GM18520 (cell line): ENCODE measurements at regions not wholly inside any gene's neighbourhood (a gene's known extent, or its start where the extent isn't known, plus 50 kb on each side); places are given as distances from the start of the nearest gene placed in this dataset.

Source experiments
- ATAC-seq: cut with Tn5 transposase; IDR thresholded peaks from one replicate; pipeline ENCODE4 v1.9.1; 2021; ENCODE audit not compliant: unreplicated experiment

- no peak for ATAC-seq
These were observed 249.3 kb downstream of the GAS1 start for GRCh38 chr9:86697999-86698398.

- no peak for ATAC-seq
These were observed 250.1 kb downstream of the GAS1 start for GRCh38 chr9:86697213-86697612.

DNA sequence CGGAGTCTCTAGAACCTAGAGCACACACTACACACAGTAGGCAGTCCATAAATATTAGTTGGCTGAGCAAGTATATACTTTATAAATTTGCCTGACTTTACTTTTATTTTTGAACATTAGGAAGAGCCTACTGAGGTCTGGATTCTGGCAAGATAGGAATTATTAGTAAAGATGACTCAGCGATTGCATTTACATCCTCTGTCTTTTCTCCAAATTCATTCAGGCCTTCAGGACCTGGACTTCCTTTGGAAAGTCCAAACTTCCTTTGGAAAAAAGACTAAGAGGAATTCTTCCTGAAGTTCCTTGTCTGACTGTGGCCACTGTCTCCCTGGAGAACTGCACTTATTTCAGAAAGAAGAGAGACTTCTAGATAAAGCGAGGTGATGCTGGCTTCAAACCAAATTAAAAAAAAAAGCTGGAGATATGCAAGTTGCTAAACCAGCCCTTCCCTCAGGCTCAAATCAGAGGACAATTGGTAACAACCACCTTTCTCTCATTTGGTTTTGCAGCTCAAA, 251.3 kb downstream of the GAS1 start:
- ATAC-seq: no peak

DNA sequence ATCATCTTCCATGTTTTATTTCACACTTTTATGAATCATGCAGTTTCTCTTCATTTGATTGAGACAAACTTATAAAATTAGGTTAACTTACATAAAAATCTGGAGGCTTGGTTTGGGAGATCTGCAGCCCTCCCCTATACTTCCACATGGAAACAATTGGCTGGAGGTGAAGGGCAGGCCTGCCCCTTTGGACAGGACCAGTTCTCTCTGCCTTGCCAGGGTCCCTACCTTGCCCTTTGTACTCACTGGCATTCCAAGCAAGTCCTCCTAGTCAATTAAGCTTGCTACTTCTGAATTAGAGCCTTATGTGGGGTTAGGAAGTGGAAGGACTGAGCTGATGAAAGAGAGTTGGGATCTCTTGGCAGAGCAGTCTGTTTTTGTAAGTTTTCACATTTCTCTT, 257.3 kb downstream of the GAS1 start:
- ATAC-seq: no peak

DNA sequence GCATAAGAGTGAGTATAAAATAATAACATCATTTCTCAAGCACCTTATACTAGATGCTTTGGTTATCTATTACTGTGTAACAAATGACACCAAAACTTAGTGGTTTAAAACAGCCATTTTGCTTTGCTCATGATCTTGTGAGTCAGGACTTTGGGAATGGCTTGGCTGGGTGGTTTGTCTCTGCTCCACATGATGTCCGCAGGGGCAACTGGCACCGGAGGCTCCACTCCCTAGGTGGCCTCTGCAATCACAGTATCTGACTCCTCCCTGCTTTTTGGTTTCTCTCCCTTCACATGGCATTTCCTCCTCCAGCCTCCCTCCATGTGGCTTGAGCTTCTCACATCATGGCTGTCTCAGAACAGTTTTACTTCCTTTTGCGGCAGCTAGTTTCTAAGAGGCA, 259.5 kb downstream of the GAS1 start:
- ATAC-seq: no peak

- no peak for ATAC-seq
These were observed 261.8 kb downstream of the GAS1 start for GRCh38 chr9:86685556-86685955.

DNA sequence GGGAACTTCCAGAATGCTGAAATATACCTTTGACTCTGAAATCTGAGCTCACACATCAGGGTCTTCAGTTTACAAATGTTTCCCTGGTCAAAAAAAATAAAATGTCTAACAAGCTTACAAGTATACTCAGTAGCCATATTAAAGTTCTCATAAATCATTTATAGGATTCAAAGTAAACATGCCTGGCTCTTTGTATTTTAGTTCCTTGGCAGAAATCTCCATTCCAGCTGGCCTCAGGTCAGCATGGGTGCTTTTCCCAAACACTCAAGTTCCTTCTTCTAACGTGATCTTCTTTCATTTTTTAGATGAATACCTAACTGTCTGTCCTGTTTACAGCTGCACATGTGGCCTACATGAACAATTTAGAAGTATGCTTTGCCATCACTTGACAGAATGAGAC, 263.2 kb downstream of the GAS1 start:
- no peak for ATAC-seq

DNA sequence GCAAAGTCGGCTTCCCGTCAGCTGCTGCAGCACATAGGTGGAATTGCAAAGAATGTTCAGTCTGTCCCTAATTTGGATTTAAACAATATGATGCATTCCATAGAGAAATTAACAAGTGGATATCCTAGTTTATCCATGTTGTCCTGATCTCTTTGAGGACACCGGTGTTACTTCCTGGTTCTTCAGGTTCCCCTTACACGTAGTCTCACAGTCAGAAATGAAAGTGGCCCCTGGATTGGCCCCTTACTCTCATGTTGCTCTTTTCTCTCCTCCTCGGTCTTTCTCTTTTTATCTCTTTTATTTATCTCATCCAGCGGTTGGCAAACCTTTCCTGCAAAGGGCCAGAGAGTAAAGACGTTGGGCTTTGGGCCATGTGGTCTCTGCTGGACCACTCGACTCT, 265.1 kb downstream of the GAS1 start:
- ATAC-seq: no peak

DNA sequence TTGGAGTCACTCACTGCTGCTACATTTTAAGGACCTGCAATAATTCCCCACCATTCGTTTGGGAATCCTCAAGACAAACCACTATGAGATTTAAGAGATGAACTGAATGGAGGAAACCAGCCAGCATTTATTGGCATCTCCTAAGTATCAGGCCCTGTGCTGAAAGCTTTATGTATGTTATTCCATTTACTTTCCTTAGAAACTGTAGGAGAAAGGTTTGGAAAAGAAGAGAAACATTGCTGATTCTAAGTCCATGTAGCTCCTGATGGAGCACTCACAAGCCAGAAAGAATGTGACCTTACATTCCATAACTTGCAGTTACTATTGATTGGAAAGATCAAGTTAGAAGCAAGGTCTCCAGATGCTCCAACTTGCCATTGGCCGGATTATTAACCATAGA, 267.4 kb downstream of the GAS1 start:
- no peak for ATAC-seq

DNA sequence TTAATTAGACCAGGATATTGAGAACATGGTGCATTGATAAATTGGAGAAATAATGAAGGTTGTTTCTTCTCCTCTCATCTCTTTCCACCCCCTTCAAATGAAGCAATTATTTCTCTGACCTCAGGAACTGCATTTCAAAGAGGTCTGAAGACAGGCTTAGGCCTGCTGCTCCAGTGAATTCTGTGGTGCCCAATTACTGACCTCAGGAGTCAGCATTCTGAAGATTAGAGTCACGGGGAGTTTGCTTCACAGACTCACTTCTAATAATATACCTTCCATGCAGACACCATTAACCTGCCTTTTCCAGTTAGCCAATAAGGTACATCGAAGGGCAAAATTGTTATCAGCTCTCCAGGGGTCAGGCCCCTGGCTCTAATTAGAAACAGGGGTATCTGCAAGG, 270.9 kb downstream of the GAS1 start:
- no peak for ATAC-seq

DNA sequence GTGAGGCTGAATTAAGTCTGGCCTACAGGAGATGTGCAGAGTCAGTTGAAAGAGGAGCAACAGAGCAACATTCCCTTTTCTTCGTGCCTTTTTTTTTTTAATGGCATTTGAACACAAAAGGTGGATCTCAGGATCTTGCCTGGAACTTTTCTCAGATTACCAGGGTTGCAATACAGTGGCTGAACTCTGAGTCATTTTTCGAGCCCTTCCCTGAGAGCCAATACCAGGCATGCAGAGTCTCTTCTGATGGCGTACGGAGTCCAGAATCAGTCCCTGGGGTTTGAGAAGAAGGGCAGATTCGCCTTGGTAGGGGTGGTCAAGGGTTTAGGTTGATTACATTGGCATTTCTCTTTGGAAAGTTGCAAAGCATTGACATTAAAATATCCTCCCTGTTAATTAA, 271.5 kb downstream of the GAS1 start:
- no peak for ATAC-seq

DNA sequence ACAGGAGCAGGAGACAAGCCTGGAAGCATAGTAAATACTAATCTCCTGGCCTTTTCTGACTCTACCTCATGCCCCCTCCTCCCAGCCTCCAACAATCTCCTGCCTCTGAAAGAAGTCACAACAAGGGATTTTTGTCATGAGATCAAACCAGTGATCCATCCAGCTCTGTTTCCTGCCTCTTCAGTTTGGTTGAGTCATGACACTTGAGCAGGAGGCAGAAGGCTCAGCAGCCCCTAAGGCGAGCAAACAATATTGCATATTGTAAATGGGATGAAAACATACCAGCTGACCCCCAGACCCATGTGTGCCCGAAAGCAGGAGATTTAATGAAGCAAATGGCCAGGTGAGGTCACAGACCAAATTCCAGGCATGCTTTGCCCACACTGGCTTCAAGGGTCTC, 272.8 kb downstream of the GAS1 start:
- no peak for ATAC-seq

DNA sequence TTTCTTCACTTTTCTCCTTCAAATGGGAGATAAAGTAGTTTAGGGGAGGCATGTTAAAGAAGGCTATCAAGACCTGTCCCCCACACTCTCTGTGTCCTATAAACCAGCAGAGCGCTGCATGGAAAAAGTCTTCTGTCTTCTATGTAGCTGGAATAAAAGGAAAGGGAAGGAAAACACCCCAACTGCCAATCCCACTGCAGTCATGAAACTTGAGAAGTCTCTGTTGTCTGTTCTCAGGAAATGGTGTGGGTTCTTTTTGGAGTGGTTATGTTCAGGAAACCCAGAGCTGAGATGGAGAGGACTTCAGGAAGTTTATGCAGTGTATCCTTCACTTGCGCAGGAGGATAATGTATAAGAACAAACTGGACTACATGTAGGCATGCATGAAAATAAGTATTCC, 274.3 kb downstream of the GAS1 start:
- ATAC-seq: no peak

DNA sequence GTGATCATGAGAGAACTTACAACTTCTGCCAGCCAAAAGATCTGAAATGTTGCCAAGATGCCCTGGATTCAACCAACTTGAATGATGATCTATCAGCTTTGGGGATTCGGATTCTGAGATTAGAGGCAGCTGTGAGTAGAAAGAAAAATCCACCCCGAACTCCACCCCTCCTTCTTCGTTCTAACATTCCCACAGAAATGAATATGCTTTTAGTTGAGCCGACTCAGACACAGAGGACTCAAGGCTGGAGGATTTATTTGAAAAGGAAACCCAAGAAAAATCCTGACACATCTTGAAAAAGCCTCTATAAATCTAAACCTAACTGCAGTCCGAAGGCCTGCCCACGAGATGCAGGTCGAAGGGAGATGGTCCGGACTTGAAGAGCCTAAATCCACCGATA, 275.0 kb downstream of the GAS1 start:
- ATAC-seq: no peak

- no peak for ATAC-seq
These were observed 276.3 kb downstream of the GAS1 start for GRCh38 chr9:86671018-86671417.

GRCh38 chr9:86670536-86670935, 276.8 kb downstream of the GAS1 start:
- ATAC-seq: no peak

- no peak for ATAC-seq
These were observed 277.2 kb downstream of the GAS1 start for GRCh38 chr9:86670076-86670475.

DNA sequence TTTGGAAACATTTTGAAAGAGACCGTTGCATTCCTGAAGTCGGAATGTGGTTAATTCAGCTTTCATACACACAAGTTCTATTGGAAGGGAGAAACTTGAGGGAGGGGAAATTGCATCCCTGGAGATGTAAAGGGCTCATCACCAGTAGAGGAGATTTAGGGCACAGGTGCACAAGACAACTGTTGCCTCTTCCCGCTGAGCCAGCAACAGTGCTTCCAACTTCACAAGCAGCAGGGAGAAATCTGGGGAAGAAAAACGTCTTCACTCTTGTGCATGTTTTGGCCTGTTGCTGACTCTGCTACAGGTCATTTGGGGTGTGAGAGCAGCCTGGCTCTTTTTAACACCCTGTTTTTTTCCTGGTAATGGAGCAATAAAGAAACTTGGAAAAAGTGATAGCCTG, 277.9 kb downstream of the GAS1 start:
- no peak for ATAC-seq

- ATAC-seq: no peak
These were observed 278.8 kb downstream of the GAS1 start for GRCh38 chr9:86668488-86668887.

GRCh38 chr9:86667307-86667706, 280.0 kb downstream of the GAS1 start:
- ATAC-seq: no peak

- ATAC-seq: no peak
These were observed 281.9 kb downstream of the GAS1 start for GRCh38 chr9:86665416-86665815.

DNA sequence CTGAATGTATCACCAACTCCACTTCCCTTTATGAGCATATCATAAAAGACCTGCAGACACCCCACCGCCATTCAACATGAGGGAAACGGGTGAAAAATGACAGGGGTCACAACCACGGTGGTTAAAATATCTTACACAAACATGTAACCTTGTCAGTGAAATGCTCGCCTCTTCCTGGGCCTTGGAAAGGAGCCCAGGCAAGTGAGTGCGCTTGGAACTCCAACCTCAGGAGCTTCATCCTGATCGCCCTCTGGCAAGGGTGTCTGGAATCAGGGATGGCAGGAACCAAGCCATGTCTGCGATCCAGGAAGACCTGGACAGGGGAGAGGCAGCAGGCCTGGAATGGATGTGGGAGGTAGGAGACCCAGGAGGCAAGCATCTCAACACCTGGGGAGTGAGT, 282.7 kb downstream of the GAS1 start:
- no peak for ATAC-seq

DNA sequence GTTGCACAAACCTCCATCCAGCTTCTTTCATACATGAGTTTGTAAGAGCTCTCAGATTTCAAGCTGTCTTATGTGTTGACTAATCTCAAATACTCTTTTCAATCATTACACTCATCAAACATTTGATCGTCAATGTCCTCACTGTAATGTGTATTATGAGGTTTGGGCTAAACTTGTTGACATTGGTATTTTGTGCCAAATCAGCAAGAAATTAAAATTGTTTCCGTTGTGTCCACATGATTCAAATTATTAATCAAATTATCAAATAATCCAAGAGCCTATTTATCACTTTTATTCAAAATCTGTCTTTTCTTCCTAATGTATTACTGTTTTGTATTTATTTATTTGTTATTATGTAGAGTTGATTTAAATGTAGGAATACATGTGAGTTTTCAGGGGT, 283.4 kb downstream of the GAS1 start:
- no peak for ATAC-seq

DNA sequence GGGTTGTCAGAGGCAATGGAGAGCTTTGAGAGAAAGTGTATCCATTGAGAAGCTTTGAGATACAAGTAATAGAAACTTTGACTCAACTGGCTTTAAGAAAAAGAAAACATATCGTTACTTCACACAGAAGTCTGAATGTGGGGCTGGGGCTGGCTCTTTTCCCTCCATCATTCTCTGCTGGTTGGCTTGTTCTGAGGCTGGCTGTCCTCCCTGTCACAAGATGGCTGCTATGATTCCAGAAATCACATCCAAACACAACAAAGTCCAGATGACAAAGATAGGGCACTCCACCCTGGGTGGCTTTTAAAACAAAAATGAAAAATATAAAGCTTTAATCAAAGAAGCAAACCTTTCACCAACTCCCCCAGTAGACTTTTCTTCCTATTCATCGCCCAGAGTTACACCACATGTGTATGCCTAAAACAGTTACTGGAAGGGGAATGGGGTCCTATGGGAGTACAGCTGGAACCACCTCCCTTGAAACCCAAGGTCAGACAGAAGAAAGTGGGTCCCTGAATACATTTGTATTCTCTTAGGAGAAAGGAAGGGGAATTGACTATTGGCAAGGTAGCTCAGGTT, 284.3 kb downstream of the GAS1 start:
- ATAC-seq: no peak
